ENCODE measurements at regions not wholly inside any gene's neighbourhood (a gene's known extent, or its start where the extent isn't known, plus 50 kb on each side); places are given as distances from the start of the nearest gene placed in this dataset.
"Not testable (repeated sequence)": the region's sequence is repeated elsewhere in the genome, so short reads cannot be mapped to it uniquely, and the experiment has no call there.

DNA sequence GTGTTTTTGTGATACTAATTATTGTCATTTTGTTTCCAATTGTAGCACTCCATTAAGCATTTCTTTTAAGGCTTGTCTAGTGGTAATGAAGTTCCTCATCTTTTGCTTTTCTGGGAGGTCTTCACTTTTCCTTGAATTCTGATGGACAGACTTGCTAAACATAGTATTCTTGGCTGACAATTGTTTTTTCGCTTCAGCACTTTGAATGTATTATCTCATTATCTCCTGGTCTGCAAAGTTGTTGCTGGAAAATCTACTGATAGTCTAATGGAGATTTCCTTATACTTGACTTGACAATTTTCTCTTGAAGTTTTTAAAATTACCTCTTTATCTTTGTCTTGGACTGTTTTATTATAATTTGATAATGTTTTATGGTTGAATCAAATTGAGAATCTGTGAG lies 147.5 kb downstream of the FAM174A start:
- H3K4me2 ChIP-seq (ENCODE audit: low read length): no peak overlapping the region
- TF ChIP-seq, protein P1, sequence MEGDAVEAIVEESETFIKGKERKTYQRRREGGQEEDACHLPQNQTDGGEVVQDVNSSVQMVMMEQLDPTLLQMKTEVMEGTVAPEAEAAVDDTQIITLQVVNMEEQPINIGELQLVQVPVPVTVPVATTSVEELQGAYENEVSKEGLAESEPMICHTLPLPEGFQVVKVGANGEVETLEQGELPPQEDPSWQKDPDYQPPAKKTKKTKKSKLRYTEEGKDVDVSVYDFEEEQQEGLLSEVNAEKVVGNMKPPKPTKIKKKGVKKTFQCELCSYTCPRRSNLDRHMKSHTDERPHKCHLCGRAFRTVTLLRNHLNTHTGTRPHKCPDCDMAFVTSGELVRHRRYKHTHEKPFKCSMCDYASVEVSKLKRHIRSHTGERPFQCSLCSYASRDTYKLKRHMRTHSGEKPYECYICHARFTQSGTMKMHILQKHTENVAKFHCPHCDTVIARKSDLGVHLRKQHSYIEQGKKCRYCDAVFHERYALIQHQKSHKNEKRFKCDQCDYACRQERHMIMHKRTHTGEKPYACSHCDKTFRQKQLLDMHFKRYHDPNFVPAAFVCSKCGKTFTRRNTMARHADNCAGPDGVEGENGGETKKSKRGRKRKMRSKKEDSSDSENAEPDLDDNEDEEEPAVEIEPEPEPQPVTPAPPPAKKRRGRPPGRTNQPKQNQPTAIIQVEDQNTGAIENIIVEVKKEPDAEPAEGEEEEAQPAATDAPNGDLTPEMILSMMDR (conservative IDR thresholded peaks at IDR 0.05; ENCODE audit: low read length): no peak
- no peak for TF ChIP-seq EZH2phosphoT487 (IDR thresholded peaks at IDR 0.05; ENCODE audit: borderline replicate concordance, low read depth, low read length)
- H3K9me3 ChIP-seq (ENCODE audit: low read length): peaks cover 15% of the 10 kb centered on the region; the same call in 1 of the 2 replicates
- no peaks in the 10 kb centered on the region for H3K9me2 ChIP-seq (ENCODE audit: insufficient read depth, low read length)
- ChIA-PET CTCF (ENCODE audit: unreplicated experiment) (no interaction called here), POLR2A (no interaction called here)
- no peaks in the 10 kb centered on the region for H4K20me1 ChIP-seq (ENCODE audit: insufficient read depth, low read length)
- H3K79me2 ChIP-seq (ENCODE audit: insufficient read depth, low read depth, low read length): no peaks in the 10 kb centered on the region
- BruUV-seq (replicated peaks): no TSS peak
- intact Hi-C loops (cut with micrococcal nuclease; ENCODE audit: unreplicated experiment): no loop called here
- no peaks in the 10 kb centered on the region for H3K36me3 ChIP-seq (ENCODE audit: insufficient read depth, low read length)
- DNase-seq (ENCODE audit: low spot score): no peak
- H3K4me3 ChIP-seq (ENCODE audit: low read depth, low read length, poor library complexity, severe bottlenecking): no peak overlapping the region
- no peaks in the 10 kb centered on the region for H3K4me1 ChIP-seq (ENCODE audit: insufficient read depth, low read length, poor library complexity, severe bottlenecking)
- no peak overlapping the region for H3K27ac ChIP-seq (ENCODE audit: low read depth, low read length, poor library complexity, severe bottlenecking)
- no peak overlapping the region for H2AFZ ChIP-seq (ENCODE audit: low read length)

- Histone ChIP-seq H3K4me3 (ENCODE audit: low read depth, low read length, poor library complexity, severe bottlenecking) (no peak overlapping the region), H3K36me3 (ENCODE audit: insufficient read depth, low read length) (no peaks in the 10 kb centered on the region), H3K27ac (ENCODE audit: low read depth, low read length, poor library complexity, severe bottlenecking) (no peak overlapping the region), H2AFZ (ENCODE audit: low read length) (no peak overlapping the region), H4K20me1 (ENCODE audit: insufficient read depth, low read length) (no peaks in the 10 kb centered on the region), H3K4me1 (ENCODE audit: insufficient read depth, low read length, poor library complexity, severe bottlenecking) (no peaks in the 10 kb centered on the region), H3K79me2 (ENCODE audit: insufficient read depth, low read depth, low read length) (no peaks in the 10 kb centered on the region), H3K9me3 (ENCODE audit: low read length) (peaks cover 15% of the 10 kb centered on the region; the same call in 1 of the 2 replicates), H3K9me2 (ENCODE audit: insufficient read depth, low read length) (no peaks in the 10 kb centered on the region), H3K4me2 (ENCODE audit: low read length) (no peak overlapping the region)
- ChIA-PET CTCF (ENCODE audit: unreplicated experiment) (no interaction called here), POLR2A (no interaction called here)
- no TSS peak for BruUV-seq (replicated peaks)
- TF ChIP-seq EZH2phosphoT487 (IDR thresholded peaks at IDR 0.05; ENCODE audit: borderline replicate concordance, low read depth, low read length): no peak
- TF ChIP-seq, protein P1 (conservative IDR thresholded peaks at IDR 0.05; ENCODE audit: low read length): no peak
- intact Hi-C loops (cut with micrococcal nuclease; ENCODE audit: unreplicated experiment): no loop called here
- no peak for DNase-seq (ENCODE audit: low spot score)
Measured at GRCh38 chr5:100683881-100684280, 148.7 kb downstream of the FAM174A start.

GRCh38 chr5:100685122-100685521 lies 149.9 kb downstream of the FAM174A start:
- H3K4me2 ChIP-seq (ENCODE audit: low read length); H3K4me3 ChIP-seq (ENCODE audit: low read depth, low read length, poor library complexity, severe bottlenecking); CTCF ChIA-PET (ENCODE audit: unreplicated experiment); H3K9me2 ChIP-seq (ENCODE audit: insufficient read depth, low read length); H3K27ac ChIP-seq (ENCODE audit: low read depth, low read length, poor library complexity, severe bottlenecking); BruUV-seq (replicated peaks); DNase-seq (ENCODE audit: low spot score); H2AFZ ChIP-seq (ENCODE audit: low read length); H4K20me1 ChIP-seq (ENCODE audit: insufficient read depth, low read length); H3K4me1 ChIP-seq (ENCODE audit: insufficient read depth, low read length, poor library complexity, severe bottlenecking); intact Hi-C loops (cut with micrococcal nuclease; ENCODE audit: unreplicated experiment); H3K79me2 ChIP-seq (ENCODE audit: insufficient read depth, low read depth, low read length); H3K36me3 ChIP-seq (ENCODE audit: insufficient read depth, low read length): not testable (repeated sequence)
- H3K9me3 ChIP-seq (ENCODE audit: low read length): peaks cover 15% of the 10 kb centered on the region; the same call in 1 of the 2 replicates
- POLR2A ChIA-PET: interaction anchor here (0.7 to 0.9 kb wide), 3 partner anchors 103 to 611 kb away, joined by 3 read pairs; no protein-coding TSS in a partner anchor

DNA sequence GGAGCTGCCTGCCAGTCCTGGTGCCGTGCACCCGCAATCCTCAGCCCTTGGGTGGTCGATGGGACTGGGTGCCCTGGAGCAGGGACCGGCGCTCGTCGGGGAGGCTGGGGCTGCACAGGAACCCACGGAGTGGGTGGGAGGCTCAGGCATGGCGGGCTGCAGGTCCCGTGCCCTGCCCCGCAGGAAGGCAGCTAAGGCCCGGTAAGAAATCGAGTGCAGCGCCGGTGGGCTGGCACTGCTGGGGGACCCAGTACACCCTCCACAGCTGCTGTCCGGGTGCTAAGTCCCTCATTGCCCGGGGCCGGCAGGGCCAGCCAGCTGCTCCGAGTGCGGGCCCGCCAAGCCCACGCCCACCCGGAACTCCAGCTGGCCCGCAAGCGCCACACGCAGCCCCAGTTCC lies 153.7 kb downstream of the FAM174A start:
- CTCF ChIA-PET (ENCODE audit: unreplicated experiment); H3K79me2 ChIP-seq (ENCODE audit: insufficient read depth, low read depth, low read length); DNase-seq (ENCODE audit: low spot score); H3K27ac ChIP-seq (ENCODE audit: low read depth, low read length, poor library complexity, severe bottlenecking); H3K9me3 ChIP-seq (ENCODE audit: low read length); H3K36me3 ChIP-seq (ENCODE audit: insufficient read depth, low read length); H3K4me2 ChIP-seq (ENCODE audit: low read length); H4K20me1 ChIP-seq (ENCODE audit: insufficient read depth, low read length); intact Hi-C loops (cut with micrococcal nuclease; ENCODE audit: unreplicated experiment); H3K9me2 ChIP-seq (ENCODE audit: insufficient read depth, low read length); H2AFZ ChIP-seq (ENCODE audit: low read length); H3K4me3 ChIP-seq (ENCODE audit: low read depth, low read length, poor library complexity, severe bottlenecking); H3K4me1 ChIP-seq (ENCODE audit: insufficient read depth, low read length, poor library complexity, severe bottlenecking); BruUV-seq (replicated peaks): not testable (repeated sequence)
- POLR2A ChIA-PET: interaction anchor here (1.8 kb wide), 1 partner anchor 12 kb away, joined by 8 read pairs; no protein-coding TSS in a partner anchor

Data from OCI-LY7 (cell line).